OCI-LY7 (cell line): ENCODE measurements at regions not wholly inside any gene's neighbourhood (a gene's known extent, or its start where the extent isn't known, plus 50 kb on each side); places are given as distances from the start of the nearest gene placed in this dataset.

Experiments
- BruUV-seq: library from RNA; stranded (reverse); fragments of 400-500 nt; replicated peaks from 2 replicates; lab custom pipeline; 2021; lab: Mats Ljungman, UMichigan
- CTCF ChIA-PET: fragments of 300-600 bp; sonication (Branson Sonifier 250); formaldehyde crosslinking; loops from one replicate; lab custom pipeline; 2022; ENCODE audit warnings: antibody characterized with exemption; ENCODE audit not compliant: unreplicated experiment; lab: Charles Lee
- POLR2A ChIA-PET: fragments of 300-600 bp; sonication (Branson Sonifier 250); formaldehyde crosslinking; loops from one replicate; lab custom pipeline; 2022; ENCODE audit warnings: antibody characterized with exemption; lab: Charles Lee
- DNase-seq: peaks from one replicate; pipeline ENCODE4 v3.0.0-alpha.2; 2015; ENCODE audit warnings: low spot score
- H2AFZ ChIP-seq: fragments of 200-600 bp; sonication (generic), shearing (Covaris generic); 2 replicates; pipeline ENCODE4 v1.6.1; 2014; ENCODE audit warnings: mild to moderate bottlenecking, antibody characterized with exemption, low read length, moderate library complexity
- H3K27ac ChIP-seq: fragments of 200-600 bp; sonication (generic); 2 replicates; pipeline ENCODE4 v1.5.1; 2014; ENCODE audit warnings: mixed run types, low read depth, mild to moderate bottlenecking, moderate library complexity, low read length, inconsistent platforms; ENCODE audit not compliant: poor library complexity, severe bottlenecking
- H3K36me3 ChIP-seq: fragments of 200-600 bp; sonication (generic); 2 replicates; pipeline ENCODE4 v1.6.1; 2014; ENCODE audit warnings: mild to moderate bottlenecking, antibody characterized with exemption, low read length, moderate library complexity, mixed read lengths; ENCODE audit not compliant: insufficient read depth
- H3K4me1 ChIP-seq: fragments of 200-600 bp; sonication (generic); 2 replicates; pipeline ENCODE4 v1.5.1; 2014; ENCODE audit warnings: mild to moderate bottlenecking, low read length; ENCODE audit not compliant: insufficient read depth, poor library complexity, severe bottlenecking
- H3K4me2 ChIP-seq: fragments of 200-600 bp; sonication (generic); 2 replicates; pipeline ENCODE4 v1.6.1; 2014; ENCODE audit warnings: mild to moderate bottlenecking, low read length
- H3K4me3 ChIP-seq: fragments of 200-600 bp; sonication (generic); 2 replicates; pipeline ENCODE4 v1.5.1; 2014; ENCODE audit warnings: mild to moderate bottlenecking, low read depth, low read length; ENCODE audit not compliant: poor library complexity, severe bottlenecking
- H3K79me2 ChIP-seq: fragments of 200-600 bp; sonication (generic); 2 replicates; pipeline ENCODE4 v1.6.1; 2016; ENCODE audit warnings: low read depth, mild to moderate bottlenecking, low read length, moderate library complexity, mixed read lengths; ENCODE audit not compliant: insufficient read depth
- H3K9me2 ChIP-seq: fragments of 200-600 bp; sonication (generic); 2 replicates; pipeline ENCODE4 v1.6.1; 2016; ENCODE audit warnings: mild to moderate bottlenecking, low read length, mixed read lengths; ENCODE audit not compliant: insufficient read depth
- H3K9me3 ChIP-seq: fragments of 200-600 bp; sonication (generic); 2 replicates; pipeline ENCODE4 v1.6.1; 2014; ENCODE audit warnings: mild to moderate bottlenecking, mixed run types, low read length, mixed read lengths
- H4K20me1 ChIP-seq: fragments of 200-600 bp; sonication (generic); 2 replicates; pipeline ENCODE4 v1.6.1; 2014; ENCODE audit warnings: mild to moderate bottlenecking, antibody characterized with exemption, low read length, moderate library complexity, mixed read lengths; ENCODE audit not compliant: insufficient read depth
- EZH2phosphoT487 ChIP-seq: fragments of 200-600 bp; sonication (generic); IDR thresholded peaks from 2 replicates; pipeline ENCODE4 v1.6.1; 2018; ENCODE audit warnings: low read depth, borderline replicate concordance, mild to moderate bottlenecking, mixed run types, antibody characterized with exemption, low read length, moderate library complexity, mixed read lengths
- intact Hi-C: fragments of 100-400 bp; cut with micrococcal nuclease; formaldehyde crosslinking; loops from one replicate; pipeline ENCODE4 v1.10.0; 2022; ENCODE audit not compliant: unreplicated experiment
- TF ChIP-seq, protein P1 (sequence below): fragments of 200-600 bp; sonication (generic); conservative IDR thresholded peaks from 2 replicates; pipeline ENCODE4 v1.5.1; 2014; ENCODE audit warnings: mild to moderate bottlenecking, antibody characterized with exemption, low read length, moderate library complexity, mixed read lengths

DNA sequence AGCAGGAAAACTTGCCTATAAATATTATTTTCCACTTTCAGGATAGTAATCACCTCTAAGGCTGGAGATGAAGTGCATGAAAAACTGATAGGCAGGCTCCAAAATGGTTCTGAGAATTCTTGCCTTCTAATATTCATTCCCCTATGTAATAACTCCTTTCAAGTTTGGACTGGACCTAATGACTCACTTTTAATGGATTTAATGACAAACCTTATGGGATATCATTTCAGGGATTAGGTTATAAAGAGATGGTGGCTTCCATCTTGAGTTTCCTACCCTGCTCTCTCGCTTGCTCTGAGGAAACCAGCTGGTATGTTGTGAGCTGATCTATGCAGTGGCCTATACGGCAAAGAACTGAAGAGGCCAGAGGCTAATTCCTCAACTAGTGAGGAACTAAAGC lies 192.0 kb downstream of the BCHE start:
- H3K27ac ChIP-seq, result no peak overlapping the region
- H3K9me3 ChIP-seq, result no peaks in the 10 kb centered on the region
- no peaks in the 10 kb centered on the region for H3K36me3 ChIP-seq
- intact Hi-C loops, result no loop called here
- ChIA-PET POLR2A (no interaction called here), CTCF (no interaction called here)
- H2AFZ ChIP-seq, result no peak overlapping the region
- H3K4me1 ChIP-seq, result no peaks in the 10 kb centered on the region
- H3K79me2 ChIP-seq, result no peaks in the 10 kb centered on the region
- H3K4me3 ChIP-seq, result no peak overlapping the region
- H4K20me1 ChIP-seq, result no peaks in the 10 kb centered on the region
- no TSS peak for BruUV-seq
- H3K9me2 ChIP-seq, result no peaks in the 10 kb centered on the region
- no peak overlapping the region for H3K4me2 ChIP-seq
- DNase-seq, result no peak
- TF ChIP-seq EZH2phosphoT487, result no peak
- TF ChIP-seq, protein P1, sequence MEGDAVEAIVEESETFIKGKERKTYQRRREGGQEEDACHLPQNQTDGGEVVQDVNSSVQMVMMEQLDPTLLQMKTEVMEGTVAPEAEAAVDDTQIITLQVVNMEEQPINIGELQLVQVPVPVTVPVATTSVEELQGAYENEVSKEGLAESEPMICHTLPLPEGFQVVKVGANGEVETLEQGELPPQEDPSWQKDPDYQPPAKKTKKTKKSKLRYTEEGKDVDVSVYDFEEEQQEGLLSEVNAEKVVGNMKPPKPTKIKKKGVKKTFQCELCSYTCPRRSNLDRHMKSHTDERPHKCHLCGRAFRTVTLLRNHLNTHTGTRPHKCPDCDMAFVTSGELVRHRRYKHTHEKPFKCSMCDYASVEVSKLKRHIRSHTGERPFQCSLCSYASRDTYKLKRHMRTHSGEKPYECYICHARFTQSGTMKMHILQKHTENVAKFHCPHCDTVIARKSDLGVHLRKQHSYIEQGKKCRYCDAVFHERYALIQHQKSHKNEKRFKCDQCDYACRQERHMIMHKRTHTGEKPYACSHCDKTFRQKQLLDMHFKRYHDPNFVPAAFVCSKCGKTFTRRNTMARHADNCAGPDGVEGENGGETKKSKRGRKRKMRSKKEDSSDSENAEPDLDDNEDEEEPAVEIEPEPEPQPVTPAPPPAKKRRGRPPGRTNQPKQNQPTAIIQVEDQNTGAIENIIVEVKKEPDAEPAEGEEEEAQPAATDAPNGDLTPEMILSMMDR, result no peak

DNA sequence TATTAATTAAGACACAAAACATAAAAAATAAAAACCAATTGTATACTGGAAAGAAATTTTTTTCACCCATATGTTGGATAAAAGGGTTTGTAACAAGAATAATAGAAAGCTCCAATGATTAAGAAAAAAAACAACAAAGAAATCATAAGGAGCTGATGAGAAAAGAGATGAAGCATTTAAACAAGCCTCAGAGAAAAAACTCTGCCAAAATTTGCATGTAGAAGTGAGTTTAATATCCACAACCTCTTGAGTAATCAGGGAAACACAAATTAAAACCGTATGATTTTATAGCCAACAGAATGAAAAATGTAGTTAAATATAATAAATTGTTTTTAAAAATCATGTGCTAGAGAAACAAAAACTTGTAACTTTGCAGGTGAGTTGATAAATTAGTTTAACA lies 192.9 kb downstream of the BCHE start:
- H3K4me1 ChIP-seq, result no peaks in the 10 kb centered on the region
- no peak for TF ChIP-seq EZH2phosphoT487
- TF ChIP-seq, protein P1, result no peak
- H4K20me1 ChIP-seq, result no peaks in the 10 kb centered on the region
- intact Hi-C loops, result no loop called here
- no peaks in the 10 kb centered on the region for H3K9me3 ChIP-seq
- DNase-seq, result no peak
- no peaks in the 10 kb centered on the region for H3K79me2 ChIP-seq
- CTCF ChIA-PET, result no interaction called here
- POLR2A ChIA-PET, result no interaction called here
- H2AFZ ChIP-seq, result no peak overlapping the region
- H3K4me2 ChIP-seq, result no peak overlapping the region
- H3K4me3 ChIP-seq, result no peak overlapping the region
- H3K27ac ChIP-seq, result no peak overlapping the region
- H3K9me2 ChIP-seq, result no peaks in the 10 kb centered on the region
- no peaks in the 10 kb centered on the region for H3K36me3 ChIP-seq
- no TSS peak for BruUV-seq

DNA sequence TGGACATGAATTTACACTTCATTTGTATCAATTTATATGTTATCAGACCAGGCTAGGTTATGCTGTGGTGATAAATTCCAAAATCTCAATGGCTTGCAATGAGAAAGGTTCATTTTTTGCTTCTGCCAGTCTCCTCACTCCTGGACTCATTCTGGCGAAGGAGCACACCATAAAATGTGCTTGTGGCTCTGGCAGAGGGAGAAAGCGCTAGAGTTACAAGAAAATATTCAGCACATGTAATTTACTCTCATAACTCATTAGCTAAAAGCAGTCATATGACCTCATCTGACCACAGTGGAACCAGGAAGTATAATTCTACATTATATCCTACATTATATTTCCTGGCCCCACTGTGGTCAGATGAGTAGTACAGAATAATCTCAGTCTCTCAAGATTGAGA lies 193.8 kb downstream of the BCHE start:
- no peaks in the 10 kb centered on the region for H3K4me1 ChIP-seq
- H2AFZ ChIP-seq, result no peak overlapping the region
- H3K79me2 ChIP-seq, result no peaks in the 10 kb centered on the region
- no peaks in the 10 kb centered on the region for H3K36me3 ChIP-seq
- no peaks in the 10 kb centered on the region for H3K9me3 ChIP-seq
- BruUV-seq, result no TSS peak
- H4K20me1 ChIP-seq, result no peaks in the 10 kb centered on the region
- intact Hi-C loops, result no loop called here
- ChIA-PET CTCF (no interaction called here), POLR2A (no interaction called here)
- no peak overlapping the region for H3K4me2 ChIP-seq
- no peaks in the 10 kb centered on the region for H3K9me2 ChIP-seq
- no peak for TF ChIP-seq EZH2phosphoT487
- TF ChIP-seq, protein P1, result no peak
- no peak overlapping the region for H3K4me3 ChIP-seq
- no peak for DNase-seq
- no peak overlapping the region for H3K27ac ChIP-seq
